ENCODE measurements at regions not wholly inside any gene's neighbourhood (a gene's known extent, or its start where the extent isn't known, plus 50 kb on each side); places are given as distances from the start of the nearest gene placed in this dataset.

DNA sequence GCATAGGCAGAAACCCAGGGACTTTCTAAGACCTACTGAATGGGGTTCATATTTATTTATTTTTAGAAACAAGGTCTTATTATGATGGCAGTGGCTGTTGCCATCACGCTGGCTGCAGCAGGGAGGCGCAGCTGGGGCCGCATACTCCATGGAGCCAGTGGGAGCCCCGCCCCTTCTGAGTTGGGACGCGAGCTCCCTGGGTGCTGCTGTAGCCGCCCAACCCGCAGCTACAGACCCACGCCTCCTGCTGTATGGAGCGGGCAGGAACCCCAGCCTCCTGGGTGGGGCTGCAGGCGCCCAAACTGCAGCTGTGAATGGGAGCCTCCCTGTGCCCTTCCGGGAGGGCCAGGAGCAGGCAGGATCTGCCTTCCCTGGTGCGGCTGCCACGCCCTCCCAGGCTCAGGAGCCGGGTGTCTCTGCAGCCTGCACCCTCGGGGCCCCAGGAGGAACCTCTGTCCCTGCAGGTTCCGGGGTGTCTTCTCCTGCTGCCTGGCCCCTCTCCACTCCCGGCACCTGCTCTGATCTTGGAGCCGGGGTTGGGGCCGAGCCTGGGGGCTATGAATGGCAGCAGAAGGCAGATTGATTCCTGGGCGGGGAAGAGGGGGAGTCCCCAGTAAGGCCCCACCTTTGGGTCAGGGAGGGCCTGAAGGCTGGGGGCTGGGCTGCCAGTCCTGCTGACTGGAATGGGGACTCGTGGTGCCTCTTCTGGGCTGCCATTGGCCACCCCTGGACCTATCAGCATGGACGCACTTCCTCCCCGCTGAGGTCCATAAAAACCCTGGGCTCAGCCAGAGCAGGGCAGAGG, 66.5 kb upstream of the LRRN2 start:
- ATAC-seq: no peak
- TF ChIP-seq ZC3H10 (CRISPR knock-in tag; IDR thresholded peaks at IDR 0.05) (no peak), RARB (CRISPR knock-in tag; IDR thresholded peaks at IDR 0.05) (no peak), ARNTL (CRISPR knock-in tag; IDR thresholded peaks at IDR 0.05; ENCODE audit: borderline replicate concordance, low read depth) (no peak), ZNF70 (CRISPR knock-in tag; IDR thresholded peaks at IDR 0.05) (no peak), PPARA (CRISPR knock-in tag; IDR thresholded peaks at IDR 0.05; ENCODE audit: borderline replicate concordance) (no peak)
- TF ChIP-seq, protein P1, sequence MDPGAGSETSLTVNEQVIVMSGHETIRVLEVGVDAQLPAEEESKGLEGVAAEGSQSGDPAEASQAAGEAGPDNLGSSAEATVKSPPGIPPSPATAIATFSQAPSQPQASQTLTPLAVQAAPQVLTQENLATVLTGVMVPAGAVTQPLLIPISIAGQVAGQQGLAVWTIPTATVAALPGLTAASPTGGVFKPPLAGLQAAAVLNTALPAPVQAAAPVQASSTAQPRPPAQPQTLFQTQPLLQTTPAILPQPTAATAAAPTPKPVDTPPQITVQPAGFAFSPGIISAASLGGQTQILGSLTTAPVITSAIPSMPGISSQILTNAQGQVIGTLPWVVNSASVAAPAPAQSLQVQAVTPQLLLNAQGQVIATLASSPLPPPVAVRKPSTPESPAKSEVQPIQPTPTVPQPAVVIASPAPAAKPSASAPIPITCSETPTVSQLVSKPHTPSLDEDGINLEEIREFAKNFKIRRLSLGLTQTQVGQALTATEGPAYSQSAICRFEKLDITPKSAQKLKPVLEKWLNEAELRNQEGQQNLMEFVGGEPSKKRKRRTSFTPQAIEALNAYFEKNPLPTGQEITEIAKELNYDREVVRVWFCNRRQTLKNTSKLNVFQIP (CRISPR knock-in tag; IDR thresholded peaks at IDR 0.05; ENCODE audit: borderline replicate concordance, low read depth): no peak
- TF ChIP-seq, protein P2, sequence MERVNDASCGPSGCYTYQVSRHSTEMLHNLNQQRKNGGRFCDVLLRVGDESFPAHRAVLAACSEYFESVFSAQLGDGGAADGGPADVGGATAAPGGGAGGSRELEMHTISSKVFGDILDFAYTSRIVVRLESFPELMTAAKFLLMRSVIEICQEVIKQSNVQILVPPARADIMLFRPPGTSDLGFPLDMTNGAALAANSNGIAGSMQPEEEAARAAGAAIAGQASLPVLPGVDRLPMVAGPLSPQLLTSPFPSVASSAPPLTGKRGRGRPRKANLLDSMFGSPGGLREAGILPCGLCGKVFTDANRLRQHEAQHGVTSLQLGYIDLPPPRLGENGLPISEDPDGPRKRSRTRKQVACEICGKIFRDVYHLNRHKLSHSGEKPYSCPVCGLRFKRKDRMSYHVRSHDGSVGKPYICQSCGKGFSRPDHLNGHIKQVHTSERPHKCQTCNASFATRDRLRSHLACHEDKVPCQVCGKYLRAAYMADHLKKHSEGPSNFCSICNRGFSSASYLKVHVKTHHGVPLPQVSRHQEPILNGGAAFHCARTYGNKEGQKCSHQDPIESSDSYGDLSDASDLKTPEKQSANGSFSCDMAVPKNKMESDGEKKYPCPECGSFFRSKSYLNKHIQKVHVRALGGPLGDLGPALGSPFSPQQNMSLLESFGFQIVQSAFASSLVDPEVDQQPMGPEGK (CRISPR knock-in tag; IDR thresholded peaks at IDR 0.05; ENCODE audit: borderline replicate concordance): no peak

DNA sequence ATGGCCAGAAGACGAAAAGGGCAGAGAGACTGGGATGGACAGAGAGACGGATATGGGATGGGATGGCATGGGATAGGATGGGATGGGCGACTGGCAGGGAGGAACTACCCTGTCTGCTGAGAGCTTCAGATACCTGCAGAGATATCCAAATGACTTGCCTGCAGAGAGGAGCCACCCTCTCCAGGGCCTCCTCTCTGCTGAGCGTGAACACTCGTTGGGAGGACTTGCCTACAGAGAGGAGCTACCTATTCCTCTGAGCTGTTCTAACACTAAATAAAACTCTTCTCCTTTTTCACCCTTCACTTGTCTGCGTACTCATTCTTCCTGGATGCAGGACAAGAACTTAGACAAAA, 67.1 kb upstream of the LRRN2 start:
- ATAC-seq: no peak

DNA sequence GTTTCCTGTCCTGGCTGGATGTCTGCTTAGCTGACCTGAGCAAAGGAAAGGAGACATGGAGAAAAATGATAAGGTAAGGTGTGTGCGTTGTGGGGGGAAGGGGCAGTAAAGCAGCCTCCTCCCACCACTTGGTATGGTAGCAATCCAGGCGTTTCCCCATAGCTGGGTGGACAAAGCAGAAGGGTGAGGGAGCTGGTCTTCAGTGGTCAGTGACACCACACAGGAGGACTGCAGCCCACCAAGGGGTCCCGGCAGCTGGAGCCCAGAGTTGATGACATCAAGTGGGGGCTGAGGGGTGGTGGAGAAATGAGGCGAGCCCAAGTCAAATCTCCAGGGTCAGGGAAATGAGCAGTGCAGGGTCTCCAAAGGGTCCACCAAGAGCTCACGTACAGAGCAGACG, 69.3 kb upstream of the LRRN2 start:
- no peak for ATAC-seq
- TF ChIP-seq ZNF565 (CRISPR knock-in tag; conservative IDR thresholded peaks at IDR 0.05; ENCODE audit: low read depth) (no peak), ESRRG (CRISPR knock-in tag; IDR thresholded peaks at IDR 0.05) (no peak), CSDC2 (CRISPR knock-in tag; IDR thresholded peaks at IDR 0.05) (no peak), PPARA (CRISPR knock-in tag; IDR thresholded peaks at IDR 0.05; ENCODE audit: borderline replicate concordance) (no peak), ISL1 (CRISPR knock-in tag; IDR thresholded peaks at IDR 0.05) (no peak), ZFP30 (CRISPR knock-in tag; IDR thresholded peaks at IDR 0.05) (no peak)
- TF ChIP-seq, protein P1 (CRISPR knock-in tag; IDR thresholded peaks at IDR 0.05; ENCODE audit: borderline replicate concordance, low read depth): no peak
- TF ChIP-seq, protein P2 (CRISPR knock-in tag; IDR thresholded peaks at IDR 0.05; ENCODE audit: borderline replicate concordance): no peak

More for the DNA sequence above, 67.1 kb upstream of the LRRN2 start:
- TF ChIP-seq ESRRG (CRISPR knock-in tag; IDR thresholded peaks at IDR 0.05): no peak
- TF ChIP-seq, protein P3, sequence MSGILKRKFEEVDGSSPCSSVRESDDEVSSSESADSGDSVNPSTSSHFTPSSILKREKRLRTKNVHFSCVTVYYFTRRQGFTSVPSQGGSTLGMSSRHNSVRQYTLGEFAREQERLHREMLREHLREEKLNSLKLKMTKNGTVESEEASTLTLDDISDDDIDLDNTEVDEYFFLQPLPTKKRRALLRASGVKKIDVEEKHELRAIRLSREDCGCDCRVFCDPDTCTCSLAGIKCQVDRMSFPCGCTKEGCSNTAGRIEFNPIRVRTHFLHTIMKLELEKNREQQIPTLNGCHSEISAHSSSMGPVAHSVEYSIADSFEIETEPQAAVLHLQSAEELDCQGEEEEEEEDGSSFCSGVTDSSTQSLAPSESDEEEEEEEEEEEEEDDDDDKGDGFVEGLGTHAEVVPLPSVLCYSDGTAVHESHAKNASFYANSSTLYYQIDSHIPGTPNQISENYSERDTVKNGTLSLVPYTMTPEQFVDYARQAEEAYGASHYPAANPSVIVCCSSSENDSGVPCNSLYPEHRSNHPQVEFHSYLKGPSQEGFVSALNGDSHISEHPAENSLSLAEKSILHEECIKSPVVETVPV (CRISPR knock-in tag; IDR thresholded peaks at IDR 0.05): no peak

DNA sequence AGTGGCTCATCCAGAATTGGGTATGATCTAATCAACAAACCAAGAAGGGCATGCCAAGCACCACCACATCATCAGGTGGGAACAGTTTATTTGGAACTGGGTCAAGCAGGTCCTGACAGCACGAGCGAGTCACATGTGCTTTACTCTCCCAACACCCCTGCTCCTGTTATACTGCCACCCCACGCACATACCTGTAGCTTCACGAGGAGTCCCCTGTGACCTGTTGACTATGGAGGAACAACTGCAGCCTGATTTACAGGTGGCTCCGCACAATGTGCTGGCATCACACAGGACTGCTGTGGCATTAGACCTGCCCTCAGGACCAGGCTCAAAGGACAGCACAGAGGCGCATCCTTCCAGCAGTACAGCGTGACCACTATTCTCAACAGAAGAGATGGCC, 70.8 kb upstream of the LRRN2 start:
- TF ChIP-seq PPARA (CRISPR knock-in tag; IDR thresholded peaks at IDR 0.05; ENCODE audit: borderline replicate concordance) (no peak), GLIS3 (CRISPR knock-in tag; IDR thresholded peaks at IDR 0.05) (no peak), ARNTL (CRISPR knock-in tag; IDR thresholded peaks at IDR 0.05; ENCODE audit: borderline replicate concordance, low read depth) (no peak), SNAI2 (CRISPR knock-in tag; IDR thresholded peaks at IDR 0.05) (no peak), RARB (CRISPR knock-in tag; IDR thresholded peaks at IDR 0.05) (no peak)
- TF ChIP-seq, protein P2 (CRISPR knock-in tag; IDR thresholded peaks at IDR 0.05; ENCODE audit: borderline replicate concordance): no peak
- TF ChIP-seq, protein P4, sequence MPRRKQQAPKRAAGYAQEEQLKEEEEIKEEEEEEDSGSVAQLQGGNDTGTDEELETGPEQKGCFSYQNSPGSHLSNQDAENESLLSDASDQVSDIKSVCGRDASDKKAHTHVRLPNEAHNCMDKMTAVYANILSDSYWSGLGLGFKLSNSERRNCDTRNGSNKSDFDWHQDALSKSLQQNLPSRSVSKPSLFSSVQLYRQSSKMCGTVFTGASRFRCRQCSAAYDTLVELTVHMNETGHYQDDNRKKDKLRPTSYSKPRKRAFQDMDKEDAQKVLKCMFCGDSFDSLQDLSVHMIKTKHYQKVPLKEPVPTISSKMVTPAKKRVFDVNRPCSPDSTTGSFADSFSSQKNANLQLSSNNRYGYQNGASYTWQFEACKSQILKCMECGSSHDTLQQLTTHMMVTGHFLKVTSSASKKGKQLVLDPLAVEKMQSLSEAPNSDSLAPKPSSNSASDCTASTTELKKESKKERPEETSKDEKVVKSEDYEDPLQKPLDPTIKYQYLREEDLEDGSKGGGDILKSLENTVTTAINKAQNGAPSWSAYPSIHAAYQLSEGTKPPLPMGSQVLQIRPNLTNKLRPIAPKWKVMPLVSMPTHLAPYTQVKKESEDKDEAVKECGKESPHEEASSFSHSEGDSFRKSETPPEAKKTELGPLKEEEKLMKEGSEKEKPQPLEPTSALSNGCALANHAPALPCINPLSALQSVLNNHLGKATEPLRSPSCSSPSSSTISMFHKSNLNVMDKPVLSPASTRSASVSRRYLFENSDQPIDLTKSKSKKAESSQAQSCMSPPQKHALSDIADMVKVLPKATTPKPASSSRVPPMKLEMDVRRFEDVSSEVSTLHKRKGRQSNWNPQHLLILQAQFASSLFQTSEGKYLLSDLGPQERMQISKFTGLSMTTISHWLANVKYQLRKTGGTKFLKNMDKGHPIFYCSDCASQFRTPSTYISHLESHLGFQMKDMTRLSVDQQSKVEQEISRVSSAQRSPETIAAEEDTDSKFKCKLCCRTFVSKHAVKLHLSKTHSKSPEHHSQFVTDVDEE (CRISPR knock-in tag; IDR thresholded peaks at IDR 0.05): no peak
- no peak for ATAC-seq
